Right renal cortex interstitium (tissue), 3 donors: ENCODE measurements at regions not wholly inside any gene's neighbourhood (a gene's known extent, or its start where the extent isn't known, plus 50 kb on each side); places are given as distances from the start of the nearest gene placed in this dataset.
"Not testable (repeated sequence)": the region's sequence is repeated elsewhere in the genome, so short reads cannot be mapped to it uniquely, and the experiment has no call there.

Experiments
- DNase-seq, 3 donors: peaks; one replicate each; pipeline ENCODE4 v3.0.0-alpha.2; 2013; ENCODE audit warnings: low read depth in 3 of 3, low spot score in 2 of 3

- DNase-seq = no peak
Measured at GRCh38 chr17:55903028-55903690, 152.3 kb downstream of the PCTP start.

- no peak for DNase-seq
Measured at GRCh38 chr17:55909776-55910175, 158.9 kb downstream of the PCTP start.

- no peak for DNase-seq
Measured at GRCh38 chr17:55911186-55911585, 160.3 kb downstream of the PCTP start.

- no peak for DNase-seq
Measured at GRCh38 chr17:55925440-55925839, 174.6 kb downstream of the PCTP start.

GRCh38 chr17:55926276-55926990 lies 175.6 kb downstream of the PCTP start:
- DNase-seq = no peak

GRCh38 chr17:55930291-55930809 lies 179.5 kb downstream of the PCTP start:
- no peak for DNase-seq

GRCh38 chr17:55931446-55931845 lies 180.6 kb downstream of the PCTP start:
- DNase-seq = no peak

GRCh38 chr17:55932973-55933372 lies 182.1 kb downstream of the PCTP start:
- DNase-seq = no peak

GRCh38 chr17:55939181-55939810 lies 188.4 kb downstream of the PCTP start:
- not testable (repeated sequence) for DNase-seq

GRCh38 chr17:55959756-55960155 lies 193.5 kb upstream of the ANKFN1 start:
- no peak for DNase-seq

- no peak for DNase-seq
Measured at GRCh38 chr17:55961386-55961785, 191.9 kb upstream of the ANKFN1 start.

- DNase-seq = no peak
Measured at GRCh38 chr17:55962951-55963401, 190.3 kb upstream of the ANKFN1 start.

GRCh38 chr17:55964191-55964590 lies 189.1 kb upstream of the ANKFN1 start:
- DNase-seq = no peak

- DNase-seq = no peak
Measured at GRCh38 chr17:55965051-55965450, 188.2 kb upstream of the ANKFN1 start.

- no peak for DNase-seq
Measured at GRCh38 chr17:55969562-55970324, 183.5 kb upstream of the ANKFN1 start.

GRCh38 chr17:55978578-55978977 lies 174.7 kb upstream of the ANKFN1 start:
- no peak for DNase-seq

GRCh38 chr17:55983096-55983495 lies 170.2 kb upstream of the ANKFN1 start:
- DNase-seq = no peak

GRCh38 chr17:55986817-55987216 lies 166.5 kb upstream of the ANKFN1 start:
- DNase-seq = no peak

- DNase-seq = no peak
Measured at GRCh38 chr17:55988861-55989260, 164.4 kb upstream of the ANKFN1 start.

- no peak for DNase-seq
Measured at GRCh38 chr17:55990332-55991006, 162.8 kb upstream of the ANKFN1 start.
